Neural cell (in vitro differentiated cells): ENCODE measurements at regions not wholly inside any gene's neighbourhood (a gene's known extent, or its start where the extent isn't known, plus 50 kb on each side); places are given as distances from the start of the nearest gene placed in this dataset.

Experiments used
- H2AFZ ChIP-seq: fragments of 200-600, 300-800 bp; sonication (generic), shearing (Covaris generic); 2 replicates; pipeline ENCODE4 v1.6.0; 2014; ENCODE audit warnings: low read depth, mild to moderate bottlenecking, antibody characterized with exemption, low read length, moderate library complexity
- H3F3A ChIP-seq: fragments of 200-600 bp; shearing (Covaris generic); 2 replicates; pipeline ENCODE4 v1.6.1; 2016; ENCODE audit warnings: mild to moderate bottlenecking, moderate library complexity, mixed read lengths, antibody characterized with exemption, low read length; ENCODE audit not compliant: insufficient read depth, poor library complexity, severe bottlenecking
- H3K27ac ChIP-seq: fragments of 200-600, 300-800 bp; sonication (generic), shearing (Covaris generic); 2 replicates; pipeline ENCODE4 v1.5.1; 2014; ENCODE audit warnings: mild to moderate bottlenecking, low read length, moderate library complexity
- H3K27me3 ChIP-seq: fragments of 300-800, 200-600 bp; sonication (generic), shearing (Covaris generic); 2 replicates; pipeline ENCODE4 v1.6.0; 2014; ENCODE audit warnings: mild to moderate bottlenecking, low read depth, low read length, moderate library complexity; ENCODE audit not compliant: insufficient read depth
- H3K36me3 ChIP-seq: fragments of 300-800, 200-600 bp; sonication (generic), shearing (Covaris generic); 2 replicates; pipeline ENCODE4 v1.5.1; 2014; ENCODE audit warnings: mild to moderate bottlenecking, antibody characterized with exemption, low read length, moderate library complexity; ENCODE audit not compliant: insufficient read depth
- H3K4me2 ChIP-seq: fragments of 300-800, 200-600 bp; sonication (generic), shearing (Covaris generic); 2 replicates; pipeline ENCODE4 v1.6.0; 2014; ENCODE audit warnings: mild to moderate bottlenecking, low read length
- H3K4me3 ChIP-seq: fragments of 300-800, 200-600 bp; sonication (generic), shearing (Covaris generic); 2 replicates; pipeline ENCODE4 v1.5.1; 2014; ENCODE audit warnings: mild to moderate bottlenecking, low read length, moderate library complexity
- H3K79me2 ChIP-seq: fragments of 200-600 bp; shearing (Covaris generic); replicated peaks from 2 replicates; pipeline ENCODE4 v1.6.0; 2014; ENCODE audit warnings: mild to moderate bottlenecking, low read length, moderate library complexity; ENCODE audit not compliant: insufficient read depth
- H3K9ac ChIP-seq: fragments of 300-800, 200-600 bp; sonication (generic), shearing (Covaris generic); 2 replicates; pipeline ENCODE4 v1.6.1; 2016; ENCODE audit warnings: mild to moderate bottlenecking, low read length, mixed read lengths
- H3K9me2 ChIP-seq: fragments of 200-600 bp; shearing (Covaris generic); 2 replicates; pipeline ENCODE4 v1.6.1; 2016; ENCODE audit warnings: mild to moderate bottlenecking, low read length, mixed read lengths; ENCODE audit not compliant: insufficient read depth
- H3K9me3 ChIP-seq: fragments of 200-600, 300-800 bp; sonication (generic), shearing (Covaris generic); 2 replicates; pipeline ENCODE4 v1.6.1; 2016; ENCODE audit warnings: mild to moderate bottlenecking, mixed run types, low read length, moderate library complexity, mixed read lengths
- H4K20me1 ChIP-seq: fragments of 200-600 bp; shearing (Covaris generic); 2 replicates; pipeline ENCODE4 v1.6.1; 2016; ENCODE audit warnings: mild to moderate bottlenecking, mixed run types; ENCODE audit not compliant: insufficient read depth
- EP300 ChIP-seq: fragments of 450-650 bp; conservative IDR thresholded peaks from 2 replicates; pipeline ENCODE4 v1.6.1; 2014; ENCODE audit warnings: antibody characterized with exemption, mild to moderate bottlenecking, moderate library complexity; ENCODE audit not compliant: poor library complexity, severe bottlenecking
- EZH2 ChIP-seq: fragments of 200-600, 300-800 bp; shearing (Covaris generic), sonication (generic); IDR thresholded peaks from 2 replicates; pipeline ENCODE4 v1.6.1; 2014; ENCODE audit warnings: antibody characterized with exemption, low read length, borderline replicate concordance, mild to moderate bottlenecking; ENCODE audit not compliant: insufficient read depth, poor library complexity, severe bottlenecking
- MXI1 ChIP-seq: fragments of 450-650 bp; conservative IDR thresholded peaks from 2 replicates; pipeline ENCODE4 v1.6.1; 2014; ENCODE audit warnings: antibody characterized with exemption, mild to moderate bottlenecking; ENCODE audit not compliant: poor library complexity, severe bottlenecking
- POLR2AphosphoS5 ChIP-seq: IDR thresholded peaks from 2 replicates; pipeline ENCODE4 v1.6.1; 2012
- RAD21 ChIP-seq: fragments of 450-650 bp; conservative IDR thresholded peaks from 2 replicates; pipeline ENCODE4 v1.6.1; 2014; ENCODE audit warnings: antibody characterized with exemption, mild to moderate bottlenecking, moderate library complexity
- SMC3 ChIP-seq: fragments of 450-650 bp; conservative IDR thresholded peaks from 2 replicates; pipeline ENCODE4 v1.6.1; 2014; ENCODE audit warnings: antibody characterized with exemption, mild to moderate bottlenecking, moderate library complexity; ENCODE audit not compliant: poor library complexity
- TAF1 ChIP-seq: IDR thresholded peaks from 2 replicates; pipeline ENCODE4 v1.6.1; 2012; ENCODE audit warnings: low read depth
- TF ChIP-seq, protein P1 (sequence below): fragments of 450-650 bp; IDR thresholded peaks from 2 replicates; pipeline ENCODE4 v1.5.1; 2014; ENCODE audit warnings: antibody characterized with exemption, mild to moderate bottlenecking, moderate library complexity; ENCODE audit not compliant: poor library complexity, severe bottlenecking
- TF ChIP-seq, protein P2 (sequence below): IDR thresholded peaks from 2 replicates; pipeline ENCODE4 v1.6.1; 2012; ENCODE audit warnings: borderline replicate concordance

DNA sequence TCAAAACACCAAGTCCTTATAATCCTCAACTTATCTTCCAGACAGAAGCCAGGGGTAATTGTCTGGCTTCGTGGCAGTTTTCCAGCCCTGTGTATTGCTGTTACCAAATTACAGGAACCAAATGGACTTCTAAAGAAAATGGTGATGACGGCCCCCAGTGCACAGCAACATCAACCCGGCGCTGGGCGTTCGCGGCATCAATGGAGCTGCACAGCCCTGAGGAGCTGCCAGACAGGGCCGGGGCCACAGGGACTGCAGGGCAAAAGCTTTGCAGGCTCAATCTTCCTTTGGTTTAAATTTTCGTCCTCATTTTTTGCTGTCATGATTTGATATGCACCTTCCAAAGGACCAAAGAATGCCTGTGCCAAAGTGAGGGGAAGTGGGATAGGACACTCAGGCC is 292.5 kb downstream of the BRD1 start:
- Histone ChIP-seq H3K9ac (no peak overlapping the region), H3K9me2 (no peaks in the 10 kb centered on the region), H2AFZ (no peak overlapping the region), H3F3A (no peaks in the 10 kb centered on the region), H3K27me3 (no peaks in the 10 kb centered on the region), H4K20me1 (no peaks in the 10 kb centered on the region), H3K79me2 (no peaks in the 10 kb centered on the region), H3K36me3 (no peaks in the 10 kb centered on the region), H3K4me2 (no peak overlapping the region), H3K9me3 (no peaks in the 10 kb centered on the region), H3K27ac (no peak overlapping the region), H3K4me3 (no peak overlapping the region)
- no peak for TF ChIP-seq EP300
- TF ChIP-seq SMC3 = no peak
- TF ChIP-seq MXI1 = no peak
- TF ChIP-seq TAF1 = no peak
- TF ChIP-seq EZH2 = no peak
- TF ChIP-seq, protein P1, sequence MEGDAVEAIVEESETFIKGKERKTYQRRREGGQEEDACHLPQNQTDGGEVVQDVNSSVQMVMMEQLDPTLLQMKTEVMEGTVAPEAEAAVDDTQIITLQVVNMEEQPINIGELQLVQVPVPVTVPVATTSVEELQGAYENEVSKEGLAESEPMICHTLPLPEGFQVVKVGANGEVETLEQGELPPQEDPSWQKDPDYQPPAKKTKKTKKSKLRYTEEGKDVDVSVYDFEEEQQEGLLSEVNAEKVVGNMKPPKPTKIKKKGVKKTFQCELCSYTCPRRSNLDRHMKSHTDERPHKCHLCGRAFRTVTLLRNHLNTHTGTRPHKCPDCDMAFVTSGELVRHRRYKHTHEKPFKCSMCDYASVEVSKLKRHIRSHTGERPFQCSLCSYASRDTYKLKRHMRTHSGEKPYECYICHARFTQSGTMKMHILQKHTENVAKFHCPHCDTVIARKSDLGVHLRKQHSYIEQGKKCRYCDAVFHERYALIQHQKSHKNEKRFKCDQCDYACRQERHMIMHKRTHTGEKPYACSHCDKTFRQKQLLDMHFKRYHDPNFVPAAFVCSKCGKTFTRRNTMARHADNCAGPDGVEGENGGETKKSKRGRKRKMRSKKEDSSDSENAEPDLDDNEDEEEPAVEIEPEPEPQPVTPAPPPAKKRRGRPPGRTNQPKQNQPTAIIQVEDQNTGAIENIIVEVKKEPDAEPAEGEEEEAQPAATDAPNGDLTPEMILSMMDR = no peak
- no peak for TF ChIP-seq RAD21
- no peak for TF ChIP-seq POLR2AphosphoS5
- TF ChIP-seq, protein P2, sequence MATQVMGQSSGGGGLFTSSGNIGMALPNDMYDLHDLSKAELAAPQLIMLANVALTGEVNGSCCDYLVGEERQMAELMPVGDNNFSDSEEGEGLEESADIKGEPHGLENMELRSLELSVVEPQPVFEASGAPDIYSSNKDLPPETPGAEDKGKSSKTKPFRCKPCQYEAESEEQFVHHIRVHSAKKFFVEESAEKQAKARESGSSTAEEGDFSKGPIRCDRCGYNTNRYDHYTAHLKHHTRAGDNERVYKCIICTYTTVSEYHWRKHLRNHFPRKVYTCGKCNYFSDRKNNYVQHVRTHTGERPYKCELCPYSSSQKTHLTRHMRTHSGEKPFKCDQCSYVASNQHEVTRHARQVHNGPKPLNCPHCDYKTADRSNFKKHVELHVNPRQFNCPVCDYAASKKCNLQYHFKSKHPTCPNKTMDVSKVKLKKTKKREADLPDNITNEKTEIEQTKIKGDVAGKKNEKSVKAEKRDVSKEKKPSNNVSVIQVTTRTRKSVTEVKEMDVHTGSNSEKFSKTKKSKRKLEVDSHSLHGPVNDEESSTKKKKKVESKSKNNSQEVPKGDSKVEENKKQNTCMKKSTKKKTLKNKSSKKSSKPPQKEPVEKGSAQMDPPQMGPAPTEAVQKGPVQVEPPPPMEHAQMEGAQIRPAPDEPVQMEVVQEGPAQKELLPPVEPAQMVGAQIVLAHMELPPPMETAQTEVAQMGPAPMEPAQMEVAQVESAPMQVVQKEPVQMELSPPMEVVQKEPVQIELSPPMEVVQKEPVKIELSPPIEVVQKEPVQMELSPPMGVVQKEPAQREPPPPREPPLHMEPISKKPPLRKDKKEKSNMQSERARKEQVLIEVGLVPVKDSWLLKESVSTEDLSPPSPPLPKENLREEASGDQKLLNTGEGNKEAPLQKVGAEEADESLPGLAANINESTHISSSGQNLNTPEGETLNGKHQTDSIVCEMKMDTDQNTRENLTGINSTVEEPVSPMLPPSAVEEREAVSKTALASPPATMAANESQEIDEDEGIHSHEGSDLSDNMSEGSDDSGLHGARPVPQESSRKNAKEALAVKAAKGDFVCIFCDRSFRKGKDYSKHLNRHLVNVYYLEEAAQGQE = no peak

DNA sequence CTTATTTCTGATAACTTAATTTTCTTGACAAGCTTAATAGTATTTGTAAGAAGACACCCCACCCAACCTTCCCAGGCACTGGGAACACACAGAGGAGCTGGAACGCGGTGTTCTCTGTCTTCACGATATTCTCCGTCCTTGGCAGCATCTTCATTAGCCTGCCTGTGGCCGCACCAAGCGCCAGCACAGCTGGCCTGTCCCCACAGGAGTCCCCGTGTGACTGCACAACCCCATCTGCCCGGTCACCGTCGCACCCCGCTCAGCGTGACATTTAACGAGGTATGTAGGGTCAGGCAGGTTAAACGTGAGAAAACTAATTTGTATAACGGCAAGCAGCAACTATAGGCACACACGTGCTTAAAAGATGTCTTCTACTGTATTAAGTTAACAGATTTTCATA is 293.3 kb downstream of the BRD1 start:
- no peaks in the 10 kb centered on the region for H3K9me2 ChIP-seq
- no peaks in the 10 kb centered on the region for H3F3A ChIP-seq
- no peaks in the 10 kb centered on the region for H3K79me2 ChIP-seq
- no peak overlapping the region for H3K27ac ChIP-seq
- no peak overlapping the region for H2AFZ ChIP-seq
- H3K4me3 ChIP-seq = no peak overlapping the region
- H3K9me3 ChIP-seq = no peaks in the 10 kb centered on the region
- H3K27me3 ChIP-seq = no peaks in the 10 kb centered on the region
- H3K36me3 ChIP-seq = no peaks in the 10 kb centered on the region
- H3K4me2 ChIP-seq = no peak overlapping the region
- no peak for TF ChIP-seq EZH2
- TF ChIP-seq, protein P1 = no peak
- TF ChIP-seq TAF1 = no peak
- TF ChIP-seq, protein P2 = no peak
- no peak for TF ChIP-seq EP300
- TF ChIP-seq MXI1 = no peak
- no peak for TF ChIP-seq POLR2AphosphoS5
- no peak for TF ChIP-seq RAD21
- no peak for TF ChIP-seq SMC3
- H4K20me1 ChIP-seq = no peaks in the 10 kb centered on the region
- H3K9ac ChIP-seq = no peak overlapping the region
